Astrocyte of the spinal cord (primary cell): ENCODE measurements at regions not wholly inside any gene's neighbourhood (a gene's known extent, or its start where the extent isn't known, plus 50 kb on each side); places are given as distances from the start of the nearest gene placed in this dataset.
A peak's percentile ranks its signal among the peaks of the same experiment; 100 is the strongest.

ENCODE experiments used
- DNase-seq: peaks from one replicate; pipeline ENCODE4 v3.0.0; 2011; ENCODE audit warnings: low read depth, low spot score
- H3K4me3 ChIP-seq: 2 replicates; pipeline ENCODE4 v1.5.1; 2011; ENCODE audit warnings: low read depth, mild to moderate bottlenecking, low read length, moderate library complexity
- in situ Hi-C: cut with HindIII; loops from 2 replicates; pipeline ENCODE4 v1.10.0; 2017; ENCODE audit warnings: low sequenced_read_pairs
- TF ChIP-seq, protein P1 (sequence below): IDR thresholded peaks from 2 replicates; pipeline ENCODE4 v1.5.1; 2012; ENCODE audit warnings: low read depth, mild to moderate bottlenecking, low read length, inconsistent platforms

DNA sequence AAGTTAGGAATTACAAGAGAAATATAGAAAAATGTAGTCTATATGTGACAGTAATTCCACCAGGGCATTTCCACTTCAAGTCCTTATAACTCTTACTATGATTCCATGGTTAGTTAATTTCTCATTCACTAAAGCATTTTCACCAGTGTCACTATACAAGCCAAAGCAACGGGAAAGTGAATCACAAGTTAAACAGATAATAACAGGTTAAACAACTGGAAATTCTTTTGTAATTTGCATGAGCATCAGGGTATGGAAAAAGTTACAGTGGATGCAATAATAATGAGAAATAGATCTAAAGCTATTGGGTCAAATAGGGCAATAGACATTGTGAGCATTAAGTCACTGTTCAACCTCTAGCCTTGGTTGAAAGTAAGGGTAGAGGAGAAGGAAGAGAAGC is 88.9 kb upstream of the ST6GAL2 start:
- TF ChIP-seq, protein P1, sequence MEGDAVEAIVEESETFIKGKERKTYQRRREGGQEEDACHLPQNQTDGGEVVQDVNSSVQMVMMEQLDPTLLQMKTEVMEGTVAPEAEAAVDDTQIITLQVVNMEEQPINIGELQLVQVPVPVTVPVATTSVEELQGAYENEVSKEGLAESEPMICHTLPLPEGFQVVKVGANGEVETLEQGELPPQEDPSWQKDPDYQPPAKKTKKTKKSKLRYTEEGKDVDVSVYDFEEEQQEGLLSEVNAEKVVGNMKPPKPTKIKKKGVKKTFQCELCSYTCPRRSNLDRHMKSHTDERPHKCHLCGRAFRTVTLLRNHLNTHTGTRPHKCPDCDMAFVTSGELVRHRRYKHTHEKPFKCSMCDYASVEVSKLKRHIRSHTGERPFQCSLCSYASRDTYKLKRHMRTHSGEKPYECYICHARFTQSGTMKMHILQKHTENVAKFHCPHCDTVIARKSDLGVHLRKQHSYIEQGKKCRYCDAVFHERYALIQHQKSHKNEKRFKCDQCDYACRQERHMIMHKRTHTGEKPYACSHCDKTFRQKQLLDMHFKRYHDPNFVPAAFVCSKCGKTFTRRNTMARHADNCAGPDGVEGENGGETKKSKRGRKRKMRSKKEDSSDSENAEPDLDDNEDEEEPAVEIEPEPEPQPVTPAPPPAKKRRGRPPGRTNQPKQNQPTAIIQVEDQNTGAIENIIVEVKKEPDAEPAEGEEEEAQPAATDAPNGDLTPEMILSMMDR: no peak
- no peak overlapping the region for H3K4me3 ChIP-seq
- in situ Hi-C loops: no loop called here
- DNase-seq: no peak

DNA sequence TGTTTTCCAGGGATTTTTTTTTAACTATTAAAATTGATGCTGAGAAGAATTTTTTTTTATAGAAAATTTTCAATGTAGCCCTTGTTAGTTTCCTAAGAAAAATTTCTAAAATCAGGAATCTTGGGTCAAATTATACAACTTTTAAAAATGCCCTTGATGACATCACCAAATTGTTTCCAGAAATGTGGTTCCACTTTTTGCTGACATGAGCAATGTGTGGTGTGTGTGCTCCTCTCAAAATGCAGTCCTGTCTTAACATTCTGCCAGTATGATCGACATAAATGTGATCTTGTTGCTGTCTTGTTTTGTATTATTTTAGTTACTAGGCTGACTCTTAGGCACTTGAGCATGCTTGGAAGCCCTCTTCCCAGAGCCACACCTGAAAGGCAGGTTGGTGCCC is 89.7 kb upstream of the ST6GAL2 start:
- DNase-seq: no peak
- H3K4me3 ChIP-seq: no peak overlapping the region
- TF ChIP-seq, protein P1: no peak
- in situ Hi-C loops: no loop called here

DNA sequence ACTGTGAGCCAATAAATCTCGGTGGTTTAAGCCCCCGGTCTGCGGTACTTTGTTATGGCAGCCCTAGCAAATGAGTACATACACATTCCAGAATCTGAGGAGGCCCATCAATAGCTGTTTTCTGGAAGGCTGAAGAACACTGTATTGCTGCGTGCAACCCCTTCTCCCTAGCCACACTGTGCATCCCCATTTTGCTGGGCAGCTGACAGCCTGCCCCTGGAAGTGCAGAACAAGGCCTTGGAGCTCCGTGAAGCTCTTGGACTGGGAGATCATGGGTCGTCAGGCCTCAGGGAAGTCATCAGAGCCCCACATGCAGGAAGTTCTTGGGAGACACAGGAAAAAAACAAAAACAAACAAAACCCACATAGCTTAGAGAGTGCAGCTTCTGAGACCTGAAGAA is 90.6 kb upstream of the ST6GAL2 start:
- in situ Hi-C loops: no loop called here
- TF ChIP-seq, protein P1: no peak

DNA sequence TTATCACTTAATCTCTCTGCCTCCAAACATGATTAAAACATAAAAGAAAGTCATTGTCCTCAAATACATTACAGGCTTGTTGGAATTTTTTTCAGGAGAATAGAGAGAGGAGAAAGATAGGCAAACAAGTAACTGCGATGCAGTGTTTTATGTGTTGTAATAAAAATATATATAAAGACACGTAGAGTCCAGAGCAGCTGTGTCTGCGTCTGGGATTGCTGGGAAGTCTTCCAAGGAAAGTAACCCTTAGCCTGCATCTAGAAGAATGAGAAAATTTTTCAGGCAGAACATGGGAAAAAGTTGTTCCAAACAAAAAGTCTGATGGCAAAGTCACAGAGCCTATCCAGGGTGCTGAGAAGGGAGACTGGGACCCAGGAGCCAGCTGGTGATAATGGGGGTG is 91.8 kb upstream of the ST6GAL2 start:
- TF ChIP-seq, protein P1: no peak
- in situ Hi-C loops: no loop called here
- peak; percentile 68 for DNase-seq
- H3K4me3 ChIP-seq: no peak overlapping the region

More for the DNA sequence above, 90.6 kb upstream of the ST6GAL2 start:
- DNase-seq: no peak
- no peak overlapping the region for H3K4me3 ChIP-seq

DNA sequence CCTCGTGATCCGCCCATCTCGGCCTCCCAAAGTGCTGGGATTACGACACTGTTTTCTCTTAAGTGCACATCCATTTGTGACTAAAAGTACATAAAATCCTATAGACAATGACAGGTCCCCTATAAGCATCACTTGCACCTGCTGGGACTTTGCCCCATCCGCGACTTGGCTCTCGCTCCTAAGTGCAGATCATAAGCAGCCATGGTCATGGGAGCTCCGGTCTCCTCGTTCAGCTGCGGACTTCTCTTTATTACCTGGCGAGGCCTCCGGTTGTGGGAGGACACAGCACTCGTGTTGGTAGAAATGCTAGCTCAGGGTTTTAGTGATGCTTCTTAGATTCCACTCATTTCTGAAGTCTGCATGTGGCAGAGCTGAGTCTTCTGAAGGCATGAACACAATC is 92.7 kb upstream of the ST6GAL2 start:
- no peak for DNase-seq
- TF ChIP-seq, protein P1: no peak
- H3K4me3 ChIP-seq: no peak overlapping the region
- in situ Hi-C loops: no loop called here

DNA sequence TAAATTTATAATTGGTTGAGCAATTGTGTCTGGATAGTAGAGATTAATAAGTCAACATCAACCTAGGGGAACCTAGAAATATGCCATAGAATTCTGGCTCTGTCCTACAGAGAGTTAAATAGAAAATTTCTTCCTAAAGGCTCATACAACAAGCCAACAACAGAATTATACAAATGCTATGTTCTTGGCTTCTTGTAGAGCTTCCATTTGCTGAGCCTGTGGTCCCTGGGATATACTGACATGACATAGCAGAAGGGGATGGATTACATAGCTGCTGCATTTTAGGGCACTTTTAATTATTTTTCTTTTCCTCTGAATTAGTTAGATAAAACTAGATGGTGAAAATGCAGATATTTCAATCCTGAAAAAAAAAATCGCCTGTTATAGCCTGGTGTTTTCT is 95.5 kb upstream of the ST6GAL2 start:
- TF ChIP-seq, protein P1: no peak
- in situ Hi-C loops: no loop called here
- H3K4me3 ChIP-seq: no peak overlapping the region
- DNase-seq: no peak

DNA sequence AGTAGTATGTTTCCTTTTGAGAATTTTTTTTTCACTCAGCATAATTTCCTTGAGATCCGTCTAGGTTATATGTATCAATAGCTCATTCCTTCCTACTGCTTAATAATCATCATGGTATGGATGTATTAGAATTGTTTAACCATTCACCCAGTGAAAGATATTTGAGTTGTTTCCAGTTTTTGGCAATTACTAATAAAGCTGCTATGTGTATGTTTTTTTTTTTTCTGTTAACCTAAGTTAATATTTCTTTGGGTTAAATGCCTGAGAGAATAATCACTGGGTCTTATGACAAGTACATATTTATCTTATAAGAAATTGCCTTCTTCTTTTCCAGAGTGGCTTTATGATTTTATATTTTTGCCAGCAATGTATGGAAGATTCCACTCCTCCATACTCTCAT is 96.4 kb upstream of the ST6GAL2 start:
- TF ChIP-seq, protein P1: no peak
- in situ Hi-C loops: no loop called here
- DNase-seq: peak; percentile 43
- H3K4me3 ChIP-seq: no peak overlapping the region
